Thyroid gland (tissue), 4 donors: ENCODE measurements at regions not wholly inside any gene's neighbourhood (a gene's known extent, or its start where the extent isn't known, plus 50 kb on each side); places are given as distances from the start of the nearest gene placed in this dataset.

ENCODE experiments used
- DNase-seq, 2 donors: peaks; one replicate each; pipeline ENCODE4 v3.0.0-alpha.2; 2019
- H3K27ac ChIP-seq, 3 donors: fragments of 200-600 bp; sonication (generic); 1 replicate in 2 of 3; 2 replicates in 1 of 3; pipeline ENCODE4 v1.5.1; 2016 to 2019; ENCODE audit warnings: mild to moderate bottlenecking in 1 of 3, moderate library complexity in 1 of 3
- H3K27me3 ChIP-seq: fragments of 200-600 bp; sonication (generic); one replicate; pipeline ENCODE4 v1.5.1; 2019
- H3K36me3 ChIP-seq, 2 donors: fragments of 200-600 bp; sonication (generic); one replicate each; pipeline ENCODE4 v1.5.1; 2016 to 2019
- H3K4me1 ChIP-seq, 2 donors: fragments of 200-600 bp; sonication (generic); one replicate each; pipeline ENCODE4 v1.5.1; 2017 to 2019
- H3K4me3 ChIP-seq, 3 donors: fragments of 200-600 bp; sonication (generic); replicated peaks in 1 of 3; 1 replicate in 2 of 3; 2 replicates in 1 of 3; pipeline ENCODE4 v1.5.1; 2016; ENCODE audit warnings: mild to moderate bottlenecking in 1 of 3
- H3K9me3 ChIP-seq: fragments of 200-600 bp; sonication (generic); one replicate; pipeline ENCODE4 v1.5.1; 2017
- POLR2A ChIP-seq, 2 donors: fragments of 450-650 bp; IDR thresholded peaks; one replicate each; pipeline ENCODE4 v1.6.1; 2017; ENCODE audit warnings: antibody characterized with exemption in 2 of 2, mild to moderate bottlenecking in 2 of 2, moderate library complexity in 1 of 2
- WGBS, 2 donors: methylation state at CpG; one replicate each; pipeline ENCODE4 v1.1.5; 2017; 5-methylcytosine and 5-hydroxymethylcytosine counted together
- intact Hi-C: fragments of 100-400 bp; cut with DNase I; formaldehyde crosslinking; loops from one replicate; pipeline ENCODE4 v1.15.1; 2023
- TF ChIP-seq, protein P1 (sequence below), 6 experiments: fragments of 200-600 bp in 3 of 6; fragments of 450-650 bp in 3 of 6; sonication (generic) in 3 of 6; IDR thresholded peaks; one replicate each; pipeline ENCODE4 v1.5.1; 2016 to 2019; ENCODE audit warnings: antibody characterized with exemption in 6 of 6, mild to moderate bottlenecking in 2 of 6, inconsistent platforms in 1 of 6, moderate library complexity in 1 of 6

DNA sequence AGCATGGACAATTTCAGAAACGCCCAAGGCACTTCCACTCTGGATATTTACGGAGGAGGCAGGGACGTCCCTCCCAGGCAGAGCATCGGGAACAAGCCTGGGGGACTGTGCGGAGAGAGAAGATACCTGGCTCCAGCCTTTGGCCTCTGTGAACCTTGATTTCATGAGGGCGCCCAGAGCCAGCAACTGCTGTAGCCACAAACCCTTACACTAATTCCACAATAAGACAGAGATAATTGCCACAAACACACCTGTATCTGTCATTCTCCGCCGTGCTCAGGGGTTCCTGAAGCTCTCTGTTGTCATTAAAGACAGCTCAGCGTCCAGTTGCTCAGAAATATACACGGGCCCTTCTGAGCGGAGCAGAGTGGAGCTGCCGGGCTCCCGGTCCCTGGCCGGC lies 1292.1 kb downstream of the TBC1D22A start:
- WGBS, 2 donors: 77 to 80% methylated on average over 14 of the region's 14 CpGs
- H3K27ac ChIP-seq: no peak overlapping the region
- no peaks in the 10 kb centered on the region for H3K27me3 ChIP-seq
- no peaks in the 10 kb centered on the region for H3K4me1 ChIP-seq
- H3K9me3 ChIP-seq: no peaks in the 10 kb centered on the region
- TF ChIP-seq, protein P1, sequence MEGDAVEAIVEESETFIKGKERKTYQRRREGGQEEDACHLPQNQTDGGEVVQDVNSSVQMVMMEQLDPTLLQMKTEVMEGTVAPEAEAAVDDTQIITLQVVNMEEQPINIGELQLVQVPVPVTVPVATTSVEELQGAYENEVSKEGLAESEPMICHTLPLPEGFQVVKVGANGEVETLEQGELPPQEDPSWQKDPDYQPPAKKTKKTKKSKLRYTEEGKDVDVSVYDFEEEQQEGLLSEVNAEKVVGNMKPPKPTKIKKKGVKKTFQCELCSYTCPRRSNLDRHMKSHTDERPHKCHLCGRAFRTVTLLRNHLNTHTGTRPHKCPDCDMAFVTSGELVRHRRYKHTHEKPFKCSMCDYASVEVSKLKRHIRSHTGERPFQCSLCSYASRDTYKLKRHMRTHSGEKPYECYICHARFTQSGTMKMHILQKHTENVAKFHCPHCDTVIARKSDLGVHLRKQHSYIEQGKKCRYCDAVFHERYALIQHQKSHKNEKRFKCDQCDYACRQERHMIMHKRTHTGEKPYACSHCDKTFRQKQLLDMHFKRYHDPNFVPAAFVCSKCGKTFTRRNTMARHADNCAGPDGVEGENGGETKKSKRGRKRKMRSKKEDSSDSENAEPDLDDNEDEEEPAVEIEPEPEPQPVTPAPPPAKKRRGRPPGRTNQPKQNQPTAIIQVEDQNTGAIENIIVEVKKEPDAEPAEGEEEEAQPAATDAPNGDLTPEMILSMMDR (IDR thresholded peaks at IDR 0.05): no peak
- TF ChIP-seq POLR2A (IDR thresholded peaks at IDR 0.05): no peak
- H3K36me3 ChIP-seq: no peaks in the 10 kb centered on the region
- no peak for DNase-seq
- no peak overlapping the region for H3K4me3 ChIP-seq
- intact Hi-C loops: no loop called here

DNA sequence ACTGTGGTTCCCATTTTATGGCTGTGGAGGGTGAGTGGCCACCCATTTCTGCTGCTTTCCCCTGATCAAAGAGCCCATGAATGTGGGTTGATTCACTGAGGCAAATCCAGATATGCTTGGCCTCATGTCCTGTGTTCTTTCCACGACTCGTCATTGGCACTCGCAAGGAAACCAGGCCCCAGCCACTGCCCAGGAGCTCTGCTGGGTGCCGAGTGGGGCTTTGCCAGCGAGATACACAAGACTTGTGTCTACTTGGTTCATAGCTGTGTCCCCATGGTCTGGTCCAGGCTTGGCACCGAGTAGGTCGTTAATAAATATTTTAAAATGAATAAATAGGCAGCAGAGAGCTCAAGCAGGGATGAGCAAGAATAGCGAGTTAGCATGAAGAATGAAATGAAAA lies 1291.5 kb downstream of the TBC1D22A start:
- no peak overlapping the region for H3K27ac ChIP-seq
- 79 to 83% methylated on average over 8 of the region's 8 CpGs for WGBS, 2 donors
- H3K9me3 ChIP-seq: no peaks in the 10 kb centered on the region
- H3K27me3 ChIP-seq: no peaks in the 10 kb centered on the region
- intact Hi-C loops: no loop called here
- H3K4me1 ChIP-seq: no peaks in the 10 kb centered on the region
- no peak overlapping the region for H3K4me3 ChIP-seq
- TF ChIP-seq, protein P1 (IDR thresholded peaks at IDR 0.05): no peak
- TF ChIP-seq POLR2A (IDR thresholded peaks at IDR 0.05): no peak
- DNase-seq: no peak
- no peaks in the 10 kb centered on the region for H3K36me3 ChIP-seq

DNA sequence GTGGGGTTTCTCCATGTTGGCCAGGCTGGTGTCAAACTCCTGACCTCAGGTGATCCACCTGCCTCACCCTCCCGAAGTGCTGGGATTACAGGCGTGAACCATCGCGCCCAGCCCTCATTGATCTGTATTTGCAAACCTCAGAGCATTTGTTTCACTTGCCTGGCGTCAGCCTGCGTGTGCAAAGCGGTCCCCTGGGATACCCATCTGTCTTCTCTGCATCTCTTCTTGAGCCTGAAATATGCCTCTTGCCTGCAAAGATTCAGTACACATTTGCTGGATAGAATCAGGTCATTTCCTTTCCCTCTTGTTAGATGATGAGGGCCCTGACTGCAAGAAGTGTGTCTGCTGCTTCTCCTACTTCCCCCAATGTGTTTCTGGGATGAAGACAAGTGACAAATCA lies 1291.0 kb downstream of the TBC1D22A start:
- intact Hi-C loops: no loop called here
- Histone ChIP-seq H3K27me3 (no peaks in the 10 kb centered on the region), H3K4me3 (no peak overlapping the region), H3K36me3 (no peaks in the 10 kb centered on the region), H3K27ac (no peak overlapping the region), H3K9me3 (no peaks in the 10 kb centered on the region), H3K4me1 (no peaks in the 10 kb centered on the region)
- TF ChIP-seq, protein P1 (IDR thresholded peaks at IDR 0.05): no peak
- TF ChIP-seq POLR2A (IDR thresholded peaks at IDR 0.05): no peak
- no peak for DNase-seq
- WGBS, 2 donors: 91 to 96% methylated on average over 7 of the region's 7 CpGs

- WGBS, 2 donors: 96 to 100% methylated on average over 7 of the region's 7 CpGs
- intact Hi-C loops: no loop called here
- H3K36me3 ChIP-seq: no peaks in the 10 kb centered on the region
- H3K27ac ChIP-seq: no peak overlapping the region
- TF ChIP-seq, protein P1 (IDR thresholded peaks at IDR 0.05): no peak
- no peak for TF ChIP-seq POLR2A (IDR thresholded peaks at IDR 0.05)
- H3K27me3 ChIP-seq: no peaks in the 10 kb centered on the region
- H3K9me3 ChIP-seq: no peaks in the 10 kb centered on the region
- no peak for DNase-seq
- no peaks in the 10 kb centered on the region for H3K4me1 ChIP-seq
- no peak overlapping the region for H3K4me3 ChIP-seq
Measured at GRCh38 chr22:48052621-48052890, 1290.1 kb downstream of the TBC1D22A start.

DNA sequence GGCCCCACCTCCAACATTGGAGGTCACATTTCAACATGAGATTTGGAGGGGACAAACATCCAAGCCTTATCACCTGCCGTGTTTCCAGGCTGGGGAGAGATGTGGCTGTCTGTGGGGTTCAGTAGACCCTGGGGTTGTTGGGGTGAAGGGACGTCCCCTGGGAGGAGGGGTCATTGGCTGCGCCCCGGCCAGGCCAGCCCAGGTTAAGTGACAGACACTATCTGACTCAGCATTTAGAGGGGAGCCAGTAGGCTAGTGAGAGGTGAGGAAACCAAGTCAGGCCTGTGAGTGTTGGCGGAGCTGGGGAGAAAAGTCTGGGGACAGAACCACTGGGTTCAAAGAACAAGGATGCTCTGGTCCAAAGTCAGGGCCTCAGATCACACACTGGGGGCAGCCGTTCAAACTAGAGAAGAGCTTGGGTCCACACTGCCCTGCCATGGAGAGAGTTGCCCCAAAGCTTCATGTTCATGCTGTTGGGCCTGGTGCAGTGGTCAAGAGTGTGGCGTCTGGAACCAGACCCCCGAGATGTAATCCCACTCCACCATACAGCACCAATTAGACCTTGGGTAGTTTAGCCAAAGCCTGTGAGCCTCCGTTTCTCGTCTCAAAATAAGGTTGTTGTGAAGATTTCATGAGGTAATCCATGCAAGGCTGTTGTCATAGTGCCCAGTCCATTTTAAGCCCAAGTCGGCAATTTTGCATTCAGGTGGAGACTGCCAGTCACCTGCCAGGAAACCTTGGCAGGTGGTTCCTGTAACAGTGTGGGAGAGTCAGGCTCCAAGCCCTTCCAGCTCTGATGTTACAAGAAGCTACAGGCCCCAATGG lies 1289.6 kb downstream of the TBC1D22A start:
- no peak for DNase-seq
- Histone ChIP-seq H3K27me3 (no peaks in the 10 kb centered on the region), H3K36me3 (no peaks in the 10 kb centered on the region), H3K4me3 (no peak overlapping the region), H3K4me1 (no peaks in the 10 kb centered on the region), H3K9me3 (no peaks in the 10 kb centered on the region), H3K27ac (no peak overlapping the region)
- TF ChIP-seq POLR2A (IDR thresholded peaks at IDR 0.05): no peak
- TF ChIP-seq, protein P1 (IDR thresholded peaks at IDR 0.05): no peak
- WGBS, 2 donors: 75 to 86% methylated on average over 10 to 11 of the region's 11 CpGs
- intact Hi-C loops: no loop called here
